Astrocyte (in vitro differentiated cells and primary cell): ENCODE measurements at regions not wholly inside any gene's neighbourhood (a gene's known extent, or its start where the extent isn't known, plus 50 kb on each side); places are given as distances from the start of the nearest gene placed in this dataset.

Source experiments
- DNase-seq: peaks from one replicate; pipeline ENCODE4 v3.0.0-alpha.2; 2010; ENCODE audit warnings: low read depth
- FAIRE-seq: peaks from 2 replicates; lab custom pipeline; 2011; peaks lifted over from hg19 to GRCh38; lab: Jason Lieb, UNC
- H2AFZ ChIP-seq: 2 replicates; pipeline ENCODE4 v1.6.0; 2012; ENCODE audit warnings: low read depth, low read length, inconsistent platforms
- H3K27ac ChIP-seq: 2 replicates; pipeline ENCODE4 v1.5.1; 2011; ENCODE audit warnings: low read depth, low read length, inconsistent platforms
- H3K27me3 ChIP-seq: 2 replicates; pipeline ENCODE4 v1.6.0; 2011; ENCODE audit warnings: low read length, inconsistent platforms; ENCODE audit not compliant: insufficient read depth
- H3K36me3 ChIP-seq: 2 replicates; pipeline ENCODE4 v1.5.1; 2011; ENCODE audit warnings: low read length, inconsistent platforms; ENCODE audit not compliant: insufficient read depth
- H3K4me1 ChIP-seq: 2 replicates; pipeline ENCODE4 v1.5.1; 2011; ENCODE audit warnings: low read length, inconsistent platforms; ENCODE audit not compliant: insufficient read depth
- H3K4me2 ChIP-seq: 2 replicates; pipeline ENCODE4 v1.6.0; 2012; ENCODE audit warnings: low read length, inconsistent platforms
- H3K4me3 ChIP-seq: 2 replicates; pipeline ENCODE4 v1.5.1; 2011; ENCODE audit warnings: low read depth, mild to moderate bottlenecking, low read length, inconsistent platforms; ENCODE audit not compliant: insufficient read depth
- H3K79me2 ChIP-seq: 2 replicates; pipeline ENCODE4 v1.6.0; 2012; ENCODE audit warnings: mild to moderate bottlenecking, low read length, inconsistent platforms; ENCODE audit not compliant: insufficient read depth
- H3K9ac ChIP-seq: 2 replicates; pipeline ENCODE4 v1.6.0; 2012; ENCODE audit warnings: mild to moderate bottlenecking, low read length, inconsistent platforms
- H3K9me3 ChIP-seq: 2 replicates; pipeline ENCODE4 v1.5.1; 2012; ENCODE audit warnings: low read depth, mild to moderate bottlenecking, low read length, inconsistent platforms; ENCODE audit not compliant: insufficient read depth
- H4K20me1 ChIP-seq: 2 replicates; pipeline ENCODE4 v1.6.0; 2012; ENCODE audit warnings: low read length, inconsistent platforms; ENCODE audit not compliant: insufficient read depth
- H3K27ac Mint-ChIP-seq: one replicate; pipeline ENCODE4 v1.8.0; 2021; ENCODE audit warnings: mild to moderate bottlenecking, mixed read lengths; ENCODE audit not compliant: unreplicated experiment
- H3K27me3 Mint-ChIP-seq: one replicate; pipeline ENCODE4 v1.8.0; 2021; ENCODE audit warnings: low read depth, mixed read lengths; ENCODE audit not compliant: unreplicated experiment
- H3K36me3 Mint-ChIP-seq: one replicate; pipeline ENCODE4 v1.8.0; 2021; ENCODE audit warnings: low read depth, mixed read lengths; ENCODE audit not compliant: unreplicated experiment
- H3K4me1 Mint-ChIP-seq: one replicate; pipeline ENCODE4 v1.8.0; 2021; ENCODE audit warnings: low read depth, mixed read lengths; ENCODE audit not compliant: unreplicated experiment
- H3K4me3 Mint-ChIP-seq: one replicate; pipeline ENCODE4 v1.8.0; 2021; ENCODE audit warnings: mild to moderate bottlenecking, moderate library complexity, mixed read lengths; ENCODE audit not compliant: unreplicated experiment
- H3K9me3 Mint-ChIP-seq: one replicate; pipeline ENCODE4 v1.8.0; 2021; ENCODE audit warnings: mild to moderate bottlenecking, mixed read lengths; ENCODE audit not compliant: unreplicated experiment
- EZH2 ChIP-seq: IDR thresholded peaks from 2 replicates; pipeline ENCODE4 v1.6.1; 2012; ENCODE audit warnings: mild to moderate bottlenecking, low read length, inconsistent platforms; ENCODE audit not compliant: insufficient read depth
- TF ChIP-seq, protein P1 (sequence below): IDR thresholded peaks from 2 replicates; pipeline ENCODE4 v1.5.1; 2011; ENCODE audit warnings: low read depth, mild to moderate bottlenecking, inconsistent platforms, low read length, moderate library complexity; ENCODE audit not compliant: insufficient read depth

DNA sequence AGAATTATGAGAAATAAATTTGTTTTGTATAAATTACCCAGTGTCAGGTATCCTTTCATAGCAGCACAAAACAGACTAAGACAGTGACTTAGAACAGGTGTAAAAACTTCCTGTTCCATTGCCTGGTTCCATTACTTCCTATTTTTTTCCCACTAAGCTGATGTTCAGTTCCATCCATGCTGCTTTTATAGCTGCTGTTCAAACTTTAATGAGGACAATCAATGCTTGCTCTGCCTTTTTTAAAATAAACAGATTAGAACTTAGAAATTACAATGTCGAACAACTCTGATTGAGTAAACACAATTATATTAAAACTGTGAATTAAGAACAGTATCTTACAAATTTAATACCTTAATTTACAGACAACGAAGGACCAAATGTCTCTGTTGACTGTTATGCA, 818.9 kb downstream of the OLFM4 start:
- no peaks in the 10 kb centered on the region for H4K20me1 ChIP-seq
- H3K4me3 ChIP-seq = no peak overlapping the region
- no peaks in the 10 kb centered on the region for H3K27me3 Mint-ChIP-seq
- no peaks in the 10 kb centered on the region for H3K9me3 ChIP-seq
- FAIRE-seq = no peak
- no peak for DNase-seq
- no peaks in the 10 kb centered on the region for H3K36me3 ChIP-seq
- no peaks in the 10 kb centered on the region for H3K79me2 ChIP-seq
- H3K9me3 Mint-ChIP-seq = no peaks in the 10 kb centered on the region
- H3K4me2 ChIP-seq = no peak overlapping the region
- no peak overlapping the region for H2AFZ ChIP-seq
- TF ChIP-seq, protein P1, sequence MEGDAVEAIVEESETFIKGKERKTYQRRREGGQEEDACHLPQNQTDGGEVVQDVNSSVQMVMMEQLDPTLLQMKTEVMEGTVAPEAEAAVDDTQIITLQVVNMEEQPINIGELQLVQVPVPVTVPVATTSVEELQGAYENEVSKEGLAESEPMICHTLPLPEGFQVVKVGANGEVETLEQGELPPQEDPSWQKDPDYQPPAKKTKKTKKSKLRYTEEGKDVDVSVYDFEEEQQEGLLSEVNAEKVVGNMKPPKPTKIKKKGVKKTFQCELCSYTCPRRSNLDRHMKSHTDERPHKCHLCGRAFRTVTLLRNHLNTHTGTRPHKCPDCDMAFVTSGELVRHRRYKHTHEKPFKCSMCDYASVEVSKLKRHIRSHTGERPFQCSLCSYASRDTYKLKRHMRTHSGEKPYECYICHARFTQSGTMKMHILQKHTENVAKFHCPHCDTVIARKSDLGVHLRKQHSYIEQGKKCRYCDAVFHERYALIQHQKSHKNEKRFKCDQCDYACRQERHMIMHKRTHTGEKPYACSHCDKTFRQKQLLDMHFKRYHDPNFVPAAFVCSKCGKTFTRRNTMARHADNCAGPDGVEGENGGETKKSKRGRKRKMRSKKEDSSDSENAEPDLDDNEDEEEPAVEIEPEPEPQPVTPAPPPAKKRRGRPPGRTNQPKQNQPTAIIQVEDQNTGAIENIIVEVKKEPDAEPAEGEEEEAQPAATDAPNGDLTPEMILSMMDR = no peak
- no peak for TF ChIP-seq EZH2
- H3K36me3 Mint-ChIP-seq = no peaks in the 10 kb centered on the region
- no peak overlapping the region for H3K4me3 Mint-ChIP-seq
- H3K27ac Mint-ChIP-seq = no peak overlapping the region
- no peak overlapping the region for H3K9ac ChIP-seq
- no peaks in the 10 kb centered on the region for H3K27me3 ChIP-seq
- no peaks in the 10 kb centered on the region for H3K4me1 Mint-ChIP-seq
- no peaks in the 10 kb centered on the region for H3K4me1 ChIP-seq
- no peak overlapping the region for H3K27ac ChIP-seq

DNA sequence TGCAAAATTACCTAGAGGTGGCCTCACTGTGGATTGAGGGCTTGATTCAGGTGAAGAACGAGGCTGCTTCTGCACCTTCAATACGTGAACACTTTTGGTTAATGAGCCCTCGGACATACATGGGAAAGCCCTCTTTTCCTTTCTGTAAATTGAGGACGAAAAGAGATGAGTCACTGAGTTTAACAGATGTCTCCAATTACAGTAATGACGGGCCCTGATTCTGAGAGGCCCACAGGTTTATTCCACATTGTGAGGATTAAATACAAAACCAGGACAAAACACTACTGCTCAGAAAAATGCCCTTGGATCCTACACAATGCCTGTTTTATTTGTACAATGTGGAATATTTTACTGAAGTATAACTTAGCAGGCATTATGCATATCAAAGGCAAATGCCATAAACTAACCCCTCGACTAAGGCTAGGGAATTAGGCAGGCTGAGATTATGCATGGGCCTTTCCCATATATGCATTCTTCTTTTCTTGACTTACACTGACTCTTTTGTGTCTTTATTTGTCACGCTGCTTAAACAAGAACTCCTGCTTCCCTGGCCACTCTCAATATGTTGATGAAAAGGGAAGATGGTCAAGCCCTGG, 819.9 kb downstream of the OLFM4 start:
- Histone ChIP-seq H4K20me1 (no peaks in the 10 kb centered on the region), H3K36me3 (no peaks in the 10 kb centered on the region), H3K27me3 (no peaks in the 10 kb centered on the region), H2AFZ (no peak overlapping the region), H3K4me2 (no peak overlapping the region), H3K9ac (no peak overlapping the region), H3K79me2 (no peaks in the 10 kb centered on the region), H3K4me3 (no peak overlapping the region), H3K27ac (no peak overlapping the region), H3K4me1 (no peaks in the 10 kb centered on the region), H3K9me3 (no peaks in the 10 kb centered on the region)
- Mint-ChIP-seq H3K4me1 (no peaks in the 10 kb centered on the region), H3K27ac (no peak overlapping the region), H3K36me3 (no peaks in the 10 kb centered on the region), H3K9me3 (no peaks in the 10 kb centered on the region), H3K4me3 (no peak overlapping the region), H3K27me3 (no peaks in the 10 kb centered on the region)
- no peak for FAIRE-seq
- DNase-seq = no peak
- no peak for TF ChIP-seq EZH2
- TF ChIP-seq, protein P1 = no peak

DNA sequence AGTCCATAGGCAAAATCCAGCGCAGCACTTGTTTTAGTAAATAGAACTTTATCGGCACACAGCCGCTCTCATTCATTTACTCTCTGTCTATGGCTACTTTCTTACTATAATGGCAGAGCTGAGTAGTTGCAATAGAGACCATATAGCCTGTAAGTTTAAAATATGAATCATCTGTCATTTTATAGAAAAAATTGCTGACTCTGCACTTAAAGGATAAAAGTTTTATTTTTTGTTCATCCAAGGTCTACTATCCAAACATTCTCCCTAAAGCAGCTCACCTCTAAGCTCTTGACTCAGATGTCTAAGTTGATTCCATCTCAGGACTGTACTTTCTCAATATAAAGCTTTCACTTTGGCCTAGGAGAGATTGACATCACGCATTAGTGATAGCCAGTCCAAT, 825.7 kb downstream of the OLFM4 start:
- no peaks in the 10 kb centered on the region for H3K36me3 ChIP-seq
- no peaks in the 10 kb centered on the region for H3K9me3 ChIP-seq
- H2AFZ ChIP-seq = no peak overlapping the region
- FAIRE-seq (no peak), DNase-seq (no peak)
- H3K4me1 Mint-ChIP-seq = no peaks in the 10 kb centered on the region
- no peaks in the 10 kb centered on the region for H3K9me3 Mint-ChIP-seq
- no peaks in the 10 kb centered on the region for H3K27me3 ChIP-seq
- no peak overlapping the region for H3K27ac Mint-ChIP-seq
- no peaks in the 10 kb centered on the region for H3K36me3 Mint-ChIP-seq
- H3K27me3 Mint-ChIP-seq = no peaks in the 10 kb centered on the region
- H3K9ac ChIP-seq = no peak overlapping the region
- H3K4me3 Mint-ChIP-seq = no peak overlapping the region
- H3K27ac ChIP-seq = no peak overlapping the region
- H3K4me1 ChIP-seq = no peaks in the 10 kb centered on the region
- no peak overlapping the region for H3K4me2 ChIP-seq
- H3K4me3 ChIP-seq = no peak overlapping the region
- H4K20me1 ChIP-seq = no peaks in the 10 kb centered on the region
- no peaks in the 10 kb centered on the region for H3K79me2 ChIP-seq
- no peak for TF ChIP-seq EZH2
- TF ChIP-seq, protein P1 = no peak
